Fibroblast of skin of left biceps (primary cell): ENCODE measurements at regions not wholly inside any gene's neighbourhood (a gene's known extent, or its start where the extent isn't known, plus 50 kb on each side); places are given as distances from the start of the nearest gene placed in this dataset.

ENCODE experiments used
- DNase-seq, 2 experiments: peaks; one replicate each; pipeline ENCODE4 v3.0.0-alpha.2; 2013; ENCODE audit warnings: low read depth in 2 of 2

DNA sequence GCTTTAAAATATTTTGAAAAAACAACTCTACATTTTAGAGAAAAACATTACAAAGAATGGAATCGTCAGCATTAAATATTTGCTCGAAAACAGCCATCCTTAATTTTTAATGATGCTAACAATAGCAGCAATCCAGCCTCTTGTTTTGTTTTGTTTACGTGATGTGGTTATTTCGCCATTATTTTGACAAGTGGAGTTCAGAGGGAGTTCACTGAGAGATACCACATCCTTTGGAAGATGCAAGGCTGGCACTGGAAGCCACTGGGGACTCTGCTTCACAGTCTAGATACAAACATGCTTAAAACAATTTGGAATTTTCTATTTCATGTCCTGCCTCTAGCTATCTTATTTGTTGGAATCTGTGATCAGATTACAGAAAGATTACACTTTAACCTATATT is 556.3 kb downstream of the PCDH17 start:
- DNase-seq, result no peak

DNA sequence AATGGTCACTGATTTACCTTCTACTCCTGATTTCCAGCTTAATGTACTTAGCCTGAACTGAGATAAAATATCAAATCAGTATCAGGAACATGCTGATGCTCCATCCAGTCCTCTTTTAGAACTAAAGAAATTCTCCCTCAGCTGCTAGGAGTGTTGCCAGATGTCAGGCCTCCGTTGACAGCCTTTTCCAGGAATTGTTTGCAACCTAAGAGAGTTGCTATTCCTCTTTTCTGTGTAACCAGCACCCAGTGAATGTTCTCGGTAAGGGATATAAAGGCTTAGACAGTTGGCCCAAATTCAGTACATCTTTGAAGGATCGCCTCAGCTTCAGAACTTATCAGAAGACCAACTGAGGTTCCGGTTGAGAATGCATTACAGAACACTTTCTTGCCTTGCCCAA is 559.0 kb downstream of the PCDH17 start:
- DNase-seq, result no peak

DNA sequence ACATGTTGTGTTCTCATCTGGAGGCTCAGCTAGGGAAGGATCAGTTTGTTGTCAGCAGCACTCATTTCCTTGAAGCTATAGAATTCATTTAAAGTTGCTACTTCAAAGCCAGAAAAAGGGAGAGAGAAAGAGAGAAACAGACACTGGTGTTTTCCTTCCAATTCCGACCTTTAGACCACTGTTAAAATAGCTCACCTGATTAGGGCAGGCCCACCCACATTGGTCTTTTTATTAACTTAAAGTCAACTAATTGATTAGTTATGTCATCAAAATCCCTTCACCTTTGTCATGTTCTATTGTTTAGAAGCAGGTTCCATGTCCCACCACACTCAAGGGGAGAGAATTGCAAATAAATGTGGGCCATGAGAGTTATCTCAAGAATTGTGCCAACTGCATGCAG is 560.2 kb downstream of the PCDH17 start:
- DNase-seq, result no peak

DNA sequence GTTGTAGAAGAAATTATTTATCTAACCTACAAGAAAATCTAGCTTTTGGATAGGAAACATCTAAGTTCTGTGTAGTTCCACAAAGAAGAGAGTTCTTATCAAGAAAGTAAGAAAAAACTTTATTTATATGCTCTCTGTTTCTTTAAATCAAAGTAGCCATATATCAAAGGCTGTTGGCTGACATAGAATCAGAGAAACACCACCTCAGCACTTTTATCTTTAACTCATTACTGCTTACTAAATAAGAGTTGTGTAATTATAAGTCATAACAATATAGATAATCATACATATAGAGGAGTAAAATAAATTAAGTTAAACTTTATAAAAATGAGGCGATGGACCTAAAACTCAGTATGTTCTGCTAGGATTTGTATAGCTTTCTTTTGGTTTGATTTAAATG is 570.6 kb downstream of the PCDH17 start:
- no peak for DNase-seq

DNA sequence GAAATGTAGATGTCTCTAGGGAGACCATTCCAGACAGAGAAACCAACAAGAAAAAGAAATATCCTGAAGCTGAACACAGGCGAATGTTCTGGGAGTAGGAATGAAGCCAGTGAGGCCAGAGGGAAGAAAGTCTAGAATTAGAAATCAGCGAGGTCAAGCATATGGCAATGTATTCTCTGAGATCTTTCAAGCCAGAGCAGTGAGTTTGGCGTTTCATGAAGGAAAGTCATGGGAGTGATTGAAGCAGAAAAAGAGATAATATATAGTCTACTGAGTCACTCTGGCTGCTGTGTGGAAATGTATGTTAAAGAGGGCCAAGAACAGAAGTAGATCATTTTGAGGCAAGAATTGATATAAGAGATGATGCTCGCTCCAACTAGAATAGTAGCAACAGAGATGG is 576.0 kb downstream of the PCDH17 start:
- DNase-seq, result no peak

DNA sequence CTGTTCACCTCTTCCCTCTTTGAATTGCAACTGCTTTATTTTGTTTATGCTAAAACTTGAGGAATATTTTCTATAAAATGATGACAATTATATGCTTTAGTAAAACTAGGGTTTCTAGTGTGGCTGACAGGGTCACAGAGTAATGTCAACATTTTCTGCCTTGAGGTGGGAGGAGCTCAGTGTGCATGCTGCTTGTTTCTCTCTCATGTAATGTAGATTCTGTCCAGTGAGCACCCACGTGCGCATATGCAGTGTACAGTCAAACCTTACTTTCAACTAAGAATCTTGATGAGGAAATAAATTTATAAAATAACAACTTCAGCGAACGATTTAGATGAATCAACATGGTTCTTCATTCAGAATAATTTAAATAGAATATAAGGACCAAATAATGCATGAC is 603.9 kb downstream of the PCDH17 start:
- DNase-seq, result no peak

DNA sequence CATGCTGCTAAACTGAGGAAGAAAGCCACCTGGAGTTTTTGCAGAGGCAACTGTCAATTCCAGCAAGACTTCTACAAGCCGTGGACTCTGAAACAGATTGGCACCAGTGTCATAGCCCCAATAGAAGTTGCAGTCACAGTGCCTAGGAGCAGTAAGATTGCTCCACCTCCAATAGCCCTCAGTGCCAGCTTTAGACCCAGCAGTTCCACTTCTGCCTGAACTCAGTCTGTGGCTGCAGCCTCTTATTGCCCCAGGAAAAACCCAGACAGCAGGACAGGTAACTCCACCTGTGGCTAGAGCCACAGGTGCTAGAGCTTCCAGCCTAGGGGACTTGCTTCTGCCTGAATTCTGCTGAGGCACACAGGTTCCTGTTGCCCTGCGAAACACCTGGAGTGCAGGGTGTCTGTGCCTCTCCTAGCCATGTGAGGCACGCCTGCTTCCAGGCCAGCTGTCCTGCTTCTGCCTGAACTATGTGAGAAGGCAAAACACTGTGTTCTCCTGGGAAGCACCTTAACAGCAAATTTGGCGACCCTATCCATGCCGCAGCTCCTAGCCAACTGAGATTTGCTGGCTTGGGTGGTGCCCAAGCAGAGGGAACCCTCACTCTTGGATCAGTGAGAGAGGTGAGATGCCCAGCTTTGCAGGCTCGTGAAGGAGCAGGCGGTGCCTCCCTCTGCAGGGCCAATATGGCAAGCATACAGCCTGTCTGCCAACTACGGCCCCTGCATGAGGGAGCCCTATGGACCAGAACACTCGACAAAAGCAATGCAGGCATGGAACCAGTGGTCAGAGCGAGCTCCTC is 607.6 kb downstream of the PCDH17 start:
- no peak for DNase-seq

DNA sequence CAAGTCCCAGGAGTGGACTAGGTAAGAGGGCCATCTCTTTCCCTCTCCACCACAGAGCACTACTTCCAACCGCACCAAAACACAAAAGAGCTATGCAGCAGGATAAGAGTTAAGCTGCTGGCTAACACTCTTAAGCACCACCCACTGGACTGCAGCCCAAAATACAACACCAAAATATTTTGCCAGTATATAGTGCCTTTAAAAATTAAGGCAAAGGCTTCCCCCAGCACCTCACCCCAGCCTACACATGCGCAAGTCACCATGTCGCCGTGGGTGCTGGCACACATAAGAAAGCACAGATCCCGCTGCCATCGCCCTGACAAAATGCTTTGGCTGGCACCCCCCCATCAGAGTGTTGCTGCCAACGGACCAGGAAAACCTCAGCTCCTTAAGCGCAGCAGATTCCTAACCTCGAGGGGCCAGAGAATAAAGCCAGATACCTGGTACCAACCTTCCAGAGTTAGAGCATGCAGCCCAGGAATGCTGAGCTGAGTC is 608.3 kb downstream of the PCDH17 start:
- no peak for DNase-seq

DNA sequence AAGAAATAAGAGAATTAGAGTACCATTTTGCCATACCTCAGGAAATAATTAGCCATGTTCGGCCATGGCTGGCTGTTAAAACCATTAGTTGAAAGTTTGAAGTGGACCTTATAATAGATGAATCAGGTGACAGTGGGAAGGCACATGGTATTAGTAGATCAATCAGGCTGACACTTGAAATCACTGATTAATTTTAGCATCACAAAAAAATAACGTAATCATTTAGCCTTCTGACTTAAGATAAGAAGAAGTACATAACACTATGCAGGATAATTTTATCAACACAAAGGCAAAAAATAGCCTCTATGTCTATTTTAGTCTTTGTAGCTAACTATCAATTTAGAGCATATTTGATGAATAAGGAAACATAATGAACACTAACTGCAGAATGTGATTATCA is 615.5 kb downstream of the PCDH17 start:
- DNase-seq, result no peak

DNA sequence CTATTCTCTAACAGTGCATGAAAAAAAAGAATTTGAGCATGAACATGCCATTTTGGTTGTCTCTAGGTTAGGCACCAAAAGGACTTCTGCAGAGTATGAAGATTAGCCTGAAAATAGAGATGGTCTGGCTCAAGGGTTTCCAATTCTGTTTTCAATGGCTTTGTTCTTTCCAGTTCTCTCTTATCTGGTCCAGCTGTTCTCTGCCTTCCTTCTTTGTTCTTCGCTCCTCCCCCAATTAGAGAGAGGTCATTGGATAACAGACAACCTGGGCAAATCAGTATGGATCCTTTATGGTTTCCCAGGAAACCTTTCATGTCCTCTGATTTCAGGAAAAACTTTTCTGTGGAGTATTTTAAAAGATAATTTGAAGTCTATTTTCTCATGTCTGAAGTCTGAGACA is 623.4 kb downstream of the PCDH17 start:
- DNase-seq, result no peak

DNA sequence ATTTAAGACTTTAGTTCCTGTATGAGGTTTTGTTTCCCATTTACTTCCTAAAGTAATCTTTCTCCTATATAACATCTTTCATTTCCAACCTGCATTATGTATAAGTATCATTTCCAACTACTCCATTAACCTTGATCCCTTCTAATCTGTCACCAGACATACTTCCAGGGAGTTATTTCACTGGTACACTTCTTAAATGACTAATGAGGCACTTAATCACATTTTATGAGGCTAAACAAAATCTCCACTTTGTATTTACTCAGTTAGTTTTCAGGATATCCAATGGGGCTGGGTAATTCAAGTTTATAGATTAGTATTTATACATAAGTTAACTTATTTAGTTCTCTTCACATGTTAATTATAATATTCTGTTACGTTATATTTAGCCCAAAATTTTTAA is 634.7 kb downstream of the PCDH17 start:
- DNase-seq, result no peak

DNA sequence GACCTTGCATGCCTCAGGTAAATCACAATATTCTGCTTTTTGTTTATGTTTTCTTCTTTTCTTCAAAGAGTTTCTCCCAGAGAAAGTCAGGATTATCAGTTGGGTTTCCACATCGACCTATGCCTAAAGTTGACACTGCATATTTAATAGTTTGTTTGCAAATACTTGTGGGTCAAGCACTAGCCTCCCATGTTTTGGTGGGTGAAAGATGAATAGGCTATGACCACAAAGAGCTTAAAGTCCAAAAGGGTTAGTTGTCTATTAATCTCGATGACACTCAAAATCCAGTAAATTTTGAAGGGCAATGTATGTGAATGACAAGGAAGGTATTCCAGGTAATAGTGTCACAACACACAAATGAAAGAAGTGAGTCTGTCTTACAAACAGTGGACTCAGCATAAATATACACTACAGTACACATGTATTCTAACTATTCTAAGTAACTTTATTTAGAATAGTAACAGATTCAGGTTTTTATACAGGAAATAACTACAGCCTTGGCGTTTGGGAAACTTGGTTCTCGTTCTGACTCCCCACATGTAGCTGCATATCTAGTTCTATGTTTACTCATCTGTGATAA is 667.1 kb downstream of the PCDH17 start:
- no peak for DNase-seq

DNA sequence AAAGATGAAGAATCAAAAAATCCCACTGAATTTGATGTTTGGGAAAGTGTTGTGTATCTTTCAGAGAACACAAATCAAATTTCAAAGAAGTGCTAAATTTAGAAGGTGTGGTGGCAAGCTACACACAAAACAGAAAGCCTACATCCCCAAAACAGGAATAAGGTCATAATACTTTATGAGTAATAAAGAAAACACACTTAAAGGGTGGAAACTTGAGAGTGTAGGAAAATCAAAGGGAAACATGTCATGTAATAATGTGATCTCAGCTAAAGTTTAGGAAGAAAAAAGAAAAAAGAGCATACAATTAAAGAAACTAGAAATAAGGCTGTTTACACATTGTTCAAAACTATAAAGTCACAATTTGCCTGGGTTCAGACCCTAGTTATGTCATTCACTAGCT is 668.7 kb downstream of the PCDH17 start:
- DNase-seq, result no peak

DNA sequence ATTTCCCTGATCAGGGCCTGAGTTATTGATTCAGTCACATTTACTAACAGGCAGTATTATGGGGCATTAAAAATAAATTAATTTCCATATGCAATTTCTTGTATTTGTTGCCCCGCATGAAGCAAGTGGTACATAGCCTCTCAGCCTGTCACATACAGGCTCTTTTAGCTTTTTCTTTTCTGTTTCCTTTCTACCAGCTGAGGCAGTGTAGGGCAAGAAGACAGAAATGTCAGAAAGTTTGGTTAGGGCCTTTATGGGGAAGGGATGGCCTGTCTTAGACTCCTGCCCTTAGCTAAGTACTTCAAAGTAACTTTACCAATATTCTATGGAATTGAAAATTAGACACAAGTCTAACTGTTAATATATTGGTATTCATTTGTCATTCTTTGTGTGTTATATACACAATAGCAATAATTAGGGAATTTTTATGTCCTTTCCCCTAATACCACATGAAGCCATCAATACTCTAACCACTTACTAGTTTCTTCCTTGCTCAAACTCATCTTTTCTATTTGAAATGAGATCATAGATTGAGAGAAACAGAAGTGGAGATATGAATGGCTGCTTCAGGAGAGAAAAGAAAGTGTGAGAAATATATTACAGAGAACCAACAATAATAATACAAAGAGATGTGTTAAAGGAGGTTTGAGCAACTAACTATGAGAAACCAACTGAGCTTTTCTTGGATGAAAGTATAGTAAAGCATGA is 669.6 kb downstream of the PCDH17 start:
- no peak for DNase-seq

DNA sequence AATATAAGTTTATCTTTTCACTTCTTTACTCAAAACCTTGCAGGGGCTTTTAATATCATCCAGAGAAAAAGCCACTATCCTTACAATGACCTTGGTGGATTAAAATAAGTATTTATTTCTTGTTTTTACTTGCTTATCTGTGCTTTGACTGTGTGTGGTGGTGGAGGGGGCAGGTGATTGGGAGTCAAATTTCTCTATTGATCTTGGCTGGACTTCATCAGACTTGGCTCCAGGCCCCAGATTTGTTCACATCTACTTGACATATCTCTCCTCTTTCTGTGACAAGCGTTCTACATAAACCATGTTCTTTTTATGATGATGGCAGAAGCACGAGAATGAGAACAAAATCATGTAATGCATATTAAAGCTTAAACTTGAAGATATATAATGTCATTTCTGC is 670.8 kb downstream of the PCDH17 start:
- no peak for DNase-seq

DNA sequence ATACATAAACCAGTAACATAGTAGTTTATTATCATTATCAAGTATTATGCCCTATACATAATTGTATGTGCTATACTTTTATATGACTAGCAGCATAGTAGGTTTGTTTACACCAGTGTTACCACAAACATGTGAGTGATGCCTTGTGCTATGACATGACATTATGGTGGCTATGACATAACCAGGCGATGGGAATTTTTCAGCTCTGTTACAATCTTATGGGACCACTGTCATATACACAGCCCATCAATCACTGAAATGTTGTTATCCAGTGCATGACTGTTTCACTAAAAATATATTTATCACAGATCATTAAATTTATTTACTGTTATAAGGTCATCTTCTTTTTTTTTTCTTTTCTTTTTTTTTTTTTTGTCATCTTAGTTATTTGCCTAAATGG is 674.5 kb downstream of the PCDH17 start:
- no peak for DNase-seq

DNA sequence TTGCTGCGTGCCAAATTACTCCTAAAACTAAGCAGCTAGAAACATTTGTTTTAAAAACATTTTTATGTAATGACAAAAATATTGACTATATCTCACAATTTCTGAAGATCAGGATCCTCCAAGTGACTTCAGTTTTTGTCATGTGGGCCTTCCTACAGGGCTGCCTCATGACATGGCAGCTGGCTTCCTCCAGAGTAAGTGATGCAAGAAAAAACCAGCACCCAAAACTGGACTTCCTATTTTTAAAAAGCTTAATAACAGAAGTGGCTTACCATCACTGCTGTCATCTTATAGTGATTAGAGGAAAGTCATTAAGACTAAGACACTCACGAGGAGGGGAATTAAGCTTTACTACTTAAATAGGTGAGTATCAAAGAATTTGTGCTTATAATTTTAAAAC is 681.7 kb downstream of the PCDH17 start:
- DNase-seq, result no peak

DNA sequence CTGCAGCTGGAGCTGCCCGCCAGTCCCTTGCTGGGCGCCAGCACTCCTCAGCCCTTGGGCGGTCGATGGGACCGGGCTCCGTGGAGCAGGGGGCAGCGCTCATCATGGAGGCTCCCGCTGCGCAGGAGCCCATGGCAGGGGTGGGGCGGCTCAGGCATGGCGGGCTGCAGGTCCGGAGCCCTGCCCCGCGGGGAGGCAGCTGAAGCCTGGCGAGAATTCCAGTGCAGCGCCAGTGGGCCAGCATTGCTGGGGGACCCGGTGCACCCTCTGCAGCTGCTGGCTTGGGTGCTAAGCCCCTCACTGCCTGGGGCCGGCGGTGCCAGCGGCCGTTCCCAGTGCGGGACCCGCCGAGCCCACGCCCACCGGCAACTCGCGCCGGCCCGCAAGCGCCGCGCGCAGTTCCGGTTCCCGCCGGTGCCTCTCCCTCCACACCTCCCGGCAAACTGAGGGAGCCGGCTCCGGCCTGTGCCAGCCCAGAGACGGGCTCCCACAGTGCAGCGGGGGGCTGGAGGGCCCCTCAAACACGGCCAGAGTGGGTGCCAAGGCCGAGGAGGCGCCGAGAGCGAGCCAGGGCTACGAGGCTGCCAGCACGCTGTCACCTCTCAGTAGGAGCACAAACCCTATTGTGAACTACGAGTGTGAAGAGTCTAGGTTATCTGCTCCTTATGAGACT is 687.1 kb downstream of the PCDH17 start:
- no peak for DNase-seq

DNA sequence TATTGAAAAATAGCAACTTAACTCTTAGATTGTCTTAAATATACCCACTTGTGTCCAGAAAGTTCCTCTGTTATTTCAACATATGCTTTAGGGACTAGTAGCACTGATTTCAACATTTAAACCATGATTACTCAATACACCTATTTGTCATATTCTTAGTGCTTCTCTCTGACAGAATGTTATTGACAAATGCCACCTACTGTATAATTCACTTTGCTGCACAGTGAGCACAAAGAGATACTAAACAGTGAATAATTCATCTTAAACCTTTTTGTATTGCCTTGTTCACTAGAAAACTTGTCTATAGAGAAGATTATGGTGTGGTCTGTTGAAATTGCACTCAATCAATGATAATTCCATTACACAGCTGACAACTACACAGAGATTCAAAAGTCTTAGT is 692.6 kb downstream of the PCDH17 start:
- DNase-seq, result no peak

DNA sequence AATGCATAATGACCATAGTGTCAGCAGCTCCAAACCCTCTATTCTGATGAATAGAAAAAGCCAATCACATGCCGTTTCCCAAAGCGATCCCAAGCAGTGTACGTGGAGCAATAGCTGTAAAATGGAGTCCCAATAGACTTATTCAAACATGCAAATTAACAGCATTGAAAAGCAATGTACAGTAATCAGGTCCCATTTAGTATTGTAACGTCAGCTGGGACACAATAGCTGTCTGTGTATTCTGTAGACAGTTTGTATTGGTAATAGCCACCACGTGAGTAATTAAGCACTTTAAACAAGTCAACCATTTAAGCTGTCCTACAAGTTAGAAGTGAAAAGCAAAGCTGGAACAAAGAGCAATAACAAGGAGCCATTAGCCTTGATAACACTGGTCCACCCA is 698.2 kb downstream of the PCDH17 start:
- no peak for DNase-seq

DNA sequence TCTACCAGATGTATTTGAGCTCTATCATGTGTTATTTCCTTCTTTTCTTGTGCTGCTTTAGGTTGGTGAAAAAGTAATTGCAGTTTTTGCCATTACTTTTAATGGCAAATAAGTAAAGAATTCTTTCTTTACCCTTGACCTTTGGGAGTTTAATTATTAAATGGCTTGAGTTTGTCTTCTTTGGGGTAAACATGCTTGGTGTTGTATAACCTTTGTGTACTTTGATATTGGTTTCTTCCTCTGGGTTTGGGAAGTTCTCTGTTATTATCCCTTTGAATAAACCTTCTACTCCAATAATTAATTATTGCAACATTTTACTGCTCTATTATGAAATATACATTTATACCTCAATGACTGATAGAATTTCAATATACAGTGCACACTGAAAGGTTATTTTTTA is 709.4 kb downstream of the PCDH17 start:
- no peak for DNase-seq

DNA sequence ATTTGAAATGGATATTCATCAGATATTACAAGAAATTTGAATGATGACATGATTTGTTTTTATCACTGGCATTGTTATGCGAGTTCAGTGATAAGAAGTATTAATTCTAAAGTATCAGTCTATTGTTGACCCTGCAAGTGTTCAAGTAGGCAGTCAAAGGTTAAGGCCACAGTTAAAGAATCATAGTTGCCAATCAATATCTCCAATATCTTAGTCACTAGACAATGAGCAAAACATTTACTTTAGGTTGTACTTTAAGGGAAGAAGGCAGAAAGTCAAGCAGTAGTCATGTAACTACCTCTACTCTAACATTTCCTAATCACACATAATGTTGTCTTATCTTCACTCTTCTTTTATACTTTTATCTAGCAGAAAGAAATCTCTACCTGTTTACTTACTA is 709.8 kb downstream of the PCDH17 start:
- DNase-seq, result no peak
